ENCODE measurements at regions not wholly inside any gene's neighbourhood (a gene's known extent, or its start where the extent isn't known, plus 50 kb on each side); places are given as distances from the start of the nearest gene placed in this dataset.

DNA sequence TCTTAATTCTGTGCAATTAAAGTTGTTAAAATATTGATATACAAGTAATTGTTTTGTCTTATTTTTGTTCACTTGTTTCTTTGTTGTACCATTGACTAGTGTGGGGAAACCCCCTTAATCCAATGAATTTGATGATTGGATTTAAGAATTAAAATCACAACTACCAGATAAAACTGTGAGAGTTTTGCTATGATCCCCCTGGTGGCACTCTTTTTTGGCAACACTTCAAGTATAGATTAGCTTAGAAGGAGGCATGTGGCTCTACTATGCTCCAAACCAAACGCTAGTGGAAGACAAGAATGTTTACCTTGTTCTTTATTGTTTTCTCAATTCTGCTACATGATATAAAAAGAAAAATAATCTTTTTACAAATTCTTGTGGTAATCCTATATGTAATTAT lies 477.8 kb upstream of the ETAA1 start:
- H3K4me1 ChIP-seq, result peaks cover 12% of the 10 kb centered on the region
- no peaks in the 10 kb centered on the region for H3K9me3 ChIP-seq
- H3K27me3 ChIP-seq, result no peaks in the 10 kb centered on the region
- DNase-seq (no peak), ATAC-seq (no peak)
- no peak overlapping the region for H3K27ac ChIP-seq
- no peak overlapping the region for H3K4me3 ChIP-seq
- H3K36me3 ChIP-seq (replicated peaks in 1 of 2; ENCODE audit: insufficient read depth in 1 of 2, low read depth in 2 of 2), result no peaks in the 10 kb centered on the region
- 7 to 9% methylated on average over 1 of the region's 1 CpG for WGBS, 2 donors
- no peak for TF ChIP-seq POLR2A (IDR thresholded peaks at IDR 0.05)
- TF ChIP-seq, protein P1, sequence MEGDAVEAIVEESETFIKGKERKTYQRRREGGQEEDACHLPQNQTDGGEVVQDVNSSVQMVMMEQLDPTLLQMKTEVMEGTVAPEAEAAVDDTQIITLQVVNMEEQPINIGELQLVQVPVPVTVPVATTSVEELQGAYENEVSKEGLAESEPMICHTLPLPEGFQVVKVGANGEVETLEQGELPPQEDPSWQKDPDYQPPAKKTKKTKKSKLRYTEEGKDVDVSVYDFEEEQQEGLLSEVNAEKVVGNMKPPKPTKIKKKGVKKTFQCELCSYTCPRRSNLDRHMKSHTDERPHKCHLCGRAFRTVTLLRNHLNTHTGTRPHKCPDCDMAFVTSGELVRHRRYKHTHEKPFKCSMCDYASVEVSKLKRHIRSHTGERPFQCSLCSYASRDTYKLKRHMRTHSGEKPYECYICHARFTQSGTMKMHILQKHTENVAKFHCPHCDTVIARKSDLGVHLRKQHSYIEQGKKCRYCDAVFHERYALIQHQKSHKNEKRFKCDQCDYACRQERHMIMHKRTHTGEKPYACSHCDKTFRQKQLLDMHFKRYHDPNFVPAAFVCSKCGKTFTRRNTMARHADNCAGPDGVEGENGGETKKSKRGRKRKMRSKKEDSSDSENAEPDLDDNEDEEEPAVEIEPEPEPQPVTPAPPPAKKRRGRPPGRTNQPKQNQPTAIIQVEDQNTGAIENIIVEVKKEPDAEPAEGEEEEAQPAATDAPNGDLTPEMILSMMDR (IDR thresholded peaks at IDR 0.05), result peak in 4 of 7 experiments; percentile 9 to 28 (median 23)
- intact Hi-C loops (cut with DNase I), result no loop called here

DNA sequence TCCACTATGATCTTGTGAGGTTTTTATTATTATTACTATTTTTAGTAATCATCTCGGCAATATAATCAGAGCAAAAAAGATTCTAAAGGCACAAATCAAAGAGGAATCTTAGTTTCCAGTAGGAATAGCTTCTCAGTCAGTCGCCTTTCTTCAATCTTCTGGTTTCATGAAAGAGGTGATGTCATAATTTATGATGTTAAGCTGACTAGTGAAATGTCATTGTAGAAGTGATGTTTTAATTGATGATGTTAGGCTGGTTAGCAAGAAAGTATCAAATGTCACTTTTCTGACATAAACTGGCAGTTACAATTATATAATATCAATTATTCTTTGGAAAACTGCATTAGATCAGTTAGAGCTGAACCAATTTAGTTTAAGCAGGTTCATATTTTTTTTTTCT lies 476.7 kb upstream of the ETAA1 start:
- Histone ChIP-seq H3K36me3 (replicated peaks in 1 of 2; ENCODE audit: insufficient read depth in 1 of 2, low read depth in 2 of 2) (no peaks in the 10 kb centered on the region), H3K27ac (no peak overlapping the region), H3K27me3 (no peaks in the 10 kb centered on the region), H3K9me3 (no peaks in the 10 kb centered on the region), H3K4me3 (no peak overlapping the region), H3K4me1 (peaks cover 18% of the 10 kb centered on the region)
- intact Hi-C loops (cut with DNase I), result no loop called here
- no peak for ATAC-seq
- TF ChIP-seq POLR2A (IDR thresholded peaks at IDR 0.05), result no peak
- TF ChIP-seq, protein P1 (IDR thresholded peaks at IDR 0.05), result no peak
- no peak for DNase-seq
- WGBS, 2 donors, result 87 to 95% methylated on average over 2 of the region's 2 CpGs

DNA sequence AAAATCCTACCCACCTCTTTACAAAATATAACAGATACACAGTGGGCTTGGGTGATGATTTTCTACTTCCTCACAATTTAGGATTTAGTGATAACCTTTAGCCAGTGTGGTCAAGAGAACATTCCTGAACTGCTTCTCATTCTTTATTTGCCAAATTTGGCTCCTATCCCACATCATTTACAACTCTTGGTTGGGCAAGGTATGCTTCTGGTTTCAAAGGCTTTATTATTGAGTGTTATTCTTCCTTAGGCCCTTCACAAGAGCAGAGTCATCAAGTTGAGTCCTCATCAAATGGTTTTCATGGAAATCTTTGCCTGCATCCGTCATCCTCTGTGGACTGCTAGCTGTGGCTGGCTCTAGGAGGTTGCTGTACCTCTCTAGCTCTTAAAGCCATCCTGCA lies 472.0 kb upstream of the ETAA1 start:
- peak; percentile 60 for ATAC-seq
- no peak for TF ChIP-seq POLR2A (IDR thresholded peaks at IDR 0.05)
- TF ChIP-seq, protein P1 (IDR thresholded peaks at IDR 0.05), result no peak
- Histone ChIP-seq H3K4me3 (no peak overlapping the region), H3K9me3 (no peaks in the 10 kb centered on the region), H3K4me1 (peaks cover 26% of the 10 kb centered on the region), H3K27ac (peak overlapping the region in 2 of 4 donors; percentile 24 to 35), H3K27me3 (no peaks in the 10 kb centered on the region), H3K36me3 (replicated peaks in 1 of 2; ENCODE audit: insufficient read depth in 1 of 2, low read depth in 2 of 2) (no peaks in the 10 kb centered on the region)
- 76 to 88% methylated on average over 1 of the region's 1 CpG for WGBS, 2 donors
- intact Hi-C loops (cut with DNase I), result no loop called here
- DNase-seq, result no peak

DNA sequence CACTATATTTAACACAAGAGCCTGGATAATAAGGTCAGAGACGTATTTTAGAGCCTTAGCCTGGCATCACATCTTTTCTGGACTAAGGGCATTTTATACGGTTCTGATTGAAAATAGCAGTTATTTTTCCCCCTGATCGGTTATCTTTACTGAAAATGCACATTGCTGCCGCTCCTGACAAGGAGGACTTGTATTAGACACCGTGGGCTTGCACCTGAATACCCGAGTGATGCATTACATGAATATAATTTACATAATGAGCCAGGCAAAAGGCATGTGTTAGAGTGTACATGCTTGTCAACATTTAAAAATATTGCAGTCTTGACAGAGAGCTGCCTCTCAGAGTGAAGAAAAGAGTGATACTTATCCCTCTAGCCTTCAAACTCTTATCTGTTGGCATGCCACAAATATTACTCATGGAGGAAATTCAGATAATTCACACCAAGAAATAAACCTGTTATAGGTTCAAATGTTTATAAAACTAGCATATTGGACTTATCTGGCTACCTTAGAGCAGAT lies 470.5 kb upstream of the ETAA1 start:
- ATAC-seq (no peak), DNase-seq (no peak)
- H3K36me3 ChIP-seq (replicated peaks in 1 of 2; ENCODE audit: insufficient read depth in 1 of 2, low read depth in 2 of 2), result no peaks in the 10 kb centered on the region
- intact Hi-C loops (cut with DNase I), result no loop called here
- no peaks in the 10 kb centered on the region for H3K9me3 ChIP-seq
- TF ChIP-seq, protein P1 (IDR thresholded peaks at IDR 0.05), result no peak
- TF ChIP-seq POLR2A (IDR thresholded peaks at IDR 0.05), result no peak
- H3K4me1 ChIP-seq, result peaks cover 37% of the 10 kb centered on the region
- no peak overlapping the region for H3K4me3 ChIP-seq
- 83 to 90% methylated on average over 6 of the region's 6 CpGs for WGBS, 2 donors
- H3K27me3 ChIP-seq, result no peaks in the 10 kb centered on the region
- no peak overlapping the region for H3K27ac ChIP-seq

DNA sequence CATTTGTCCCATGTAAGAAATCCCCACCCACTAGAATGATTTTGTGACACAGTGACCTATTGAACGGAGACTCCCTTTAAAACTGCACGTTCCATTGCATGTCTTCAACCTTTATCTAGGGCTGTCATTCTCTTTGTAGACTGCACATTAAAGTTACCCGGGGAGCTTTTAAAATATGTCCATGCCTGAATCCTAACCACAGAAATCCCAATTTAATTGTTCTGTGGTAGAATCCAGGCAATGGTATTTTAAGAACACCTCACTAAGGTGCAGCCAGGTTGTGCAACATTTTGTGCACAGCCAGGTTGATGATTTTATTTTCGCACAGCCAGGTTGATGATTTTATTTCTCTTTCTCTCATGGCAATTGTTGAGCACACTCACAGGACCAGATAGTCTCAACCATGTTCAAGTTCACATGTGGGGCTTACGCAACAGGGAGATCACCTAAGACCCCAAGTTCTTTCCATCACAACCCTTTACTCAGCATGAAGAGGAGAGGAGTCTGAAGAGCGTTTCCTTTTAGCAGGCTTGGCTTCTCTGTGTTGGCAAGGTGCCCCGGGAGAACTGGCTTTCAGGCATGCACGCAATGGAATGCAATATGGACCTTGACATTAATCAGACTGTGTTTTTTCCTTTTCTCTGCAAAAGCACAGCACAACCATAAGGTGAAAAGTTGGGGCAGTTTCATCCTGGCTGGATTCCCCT lies 467.3 kb upstream of the ETAA1 start:
- H3K9me3 ChIP-seq, result no peaks in the 10 kb centered on the region
- peak; percentile 86 to 92 (median 90) for DNase-seq
- H3K27me3 ChIP-seq, result no peaks in the 10 kb centered on the region
- TF ChIP-seq, protein P1 (IDR thresholded peaks at IDR 0.05), result peak in 1 of 7 experiments; percentile 16
- TF ChIP-seq POLR2A (IDR thresholded peaks at IDR 0.05), result no peak
- peaks cover 37% of the 10 kb centered on the region for H3K4me1 ChIP-seq
- peak overlapping the region; percentile 42 to 83 (median 66) for H3K27ac ChIP-seq
- WGBS, 2 donors, result 4 to 8% methylated on average over 8 of the region's 8 CpGs
- intact Hi-C loops (cut with DNase I), result no loop called here
- H3K36me3 ChIP-seq (replicated peaks in 1 of 2; ENCODE audit: insufficient read depth in 1 of 2, low read depth in 2 of 2), result no peaks in the 10 kb centered on the region
- ATAC-seq, result peak; percentile 90
- no peak overlapping the region for H3K4me3 ChIP-seq
